Endothelial cell of umbilical vein (primary cell): ENCODE measurements at regions not wholly inside any gene's neighbourhood (a gene's known extent, or its start where the extent isn't known, plus 50 kb on each side); places are given as distances from the start of the nearest gene placed in this dataset.

Experiments
- BruUV-seq: library from RNA; stranded (reverse); fragments of 400-500 nt; replicated peaks from 2 replicates; lab custom pipeline; 2021; lab: Mats Ljungman, UMichigan
- CTCF ChIA-PET: fragments of 300-600, 350-600 bp; sonication (Branson Sonifier 250); formaldehyde crosslinking; loops from one replicate; lab custom pipeline; 2021; ENCODE audit warnings: antibody characterized with exemption, inconsistent platforms; lab: Charles Lee
- POLR2A ChIA-PET: fragments of 300-600, 350-600 bp; sonication (Branson Sonifier 250); formaldehyde crosslinking; loops from one replicate; lab custom pipeline; 2021; ENCODE audit warnings: antibody characterized with exemption, inconsistent platforms; lab: Charles Lee
- DNase-seq: peaks from one replicate; pipeline ENCODE4 v3.0.0-alpha.2; 2011; ENCODE audit warnings: low read depth, low spot score
- FAIRE-seq: peaks from 2 replicates; lab custom pipeline; 2011; peaks lifted over from hg19 to GRCh38; lab: Jason Lieb, UNC
- H2AFZ ChIP-seq: 2 replicates; pipeline ENCODE4 v1.6.0; 2012; ENCODE audit warnings: low read depth, low read length, control low read depth, inconsistent platforms
- H3K27ac ChIP-seq: 2 replicates; pipeline ENCODE4 v1.5.1; 2011; ENCODE audit warnings: low read depth, mild to moderate bottlenecking, control low read depth, low read length, moderate library complexity; ENCODE audit not compliant: insufficient read depth
- H3K27me3 ChIP-seq, 2 experiments: 2 replicates each; pipeline versions ENCODE4 v1.6.0 to v1.6.1; 2011; ENCODE audit warnings: low read length in 2 of 2, mixed read lengths in 1 of 2; ENCODE audit not compliant: control insufficient read depth in 2 of 2, insufficient read depth in 2 of 2
- H3K36me3 ChIP-seq, 2 experiments: 2 replicates in 1 of 2; 3 replicates in 1 of 2; pipeline ENCODE4 v1.5.1; 2011; ENCODE audit warnings: low read length in 2 of 2, mild to moderate bottlenecking in 1 of 2, moderate library complexity in 1 of 2; ENCODE audit not compliant: control insufficient read depth in 2 of 2, insufficient read depth in 2 of 2; ENCODE audit errors: extremely low read depth in 1 of 2
- H3K4me1 ChIP-seq: 3 replicates; pipeline ENCODE4 v1.5.1; 2011; ENCODE audit warnings: mild to moderate bottlenecking, low read length; ENCODE audit not compliant: control insufficient read depth, insufficient read depth; ENCODE audit errors: extremely low read depth
- H3K4me2 ChIP-seq: 2 replicates; pipeline ENCODE4 v1.6.1; 2011; ENCODE audit warnings: low read length, control low read depth, mixed read lengths; ENCODE audit not compliant: insufficient read depth
- H3K4me3 ChIP-seq, 3 experiments: fragments of 200-600 bp in 1 of 3; sonication (generic), shearing (Covaris generic) in 1 of 3; replicated peaks in 1 of 3; 2 replicates each; pipeline ENCODE4 v1.5.1; 2011 to 2016; ENCODE audit warnings: control low read depth in 3 of 3, low read length in 3 of 3, mild to moderate bottlenecking in 2 of 3, inconsistent platforms in 1 of 3, low read depth in 1 of 3, moderate library complexity in 1 of 3; ENCODE audit not compliant: insufficient read depth in 1 of 3
- H3K79me2 ChIP-seq: 2 replicates; pipeline ENCODE4 v1.6.0; 2012; ENCODE audit warnings: low read length, inconsistent platforms; ENCODE audit not compliant: control insufficient read depth, insufficient read depth
- H3K9ac ChIP-seq: replicated peaks from 2 replicates; pipeline ENCODE3; 2011; ENCODE audit warnings: low read length, control low read depth; ENCODE audit not compliant: insufficient read depth; ENCODE audit errors: extremely low read depth
- H3K9me1 ChIP-seq: replicated peaks from 3 replicates; pipeline ENCODE4 v1.6.0; 2011; ENCODE audit warnings: mild to moderate bottlenecking, low read length; ENCODE audit not compliant: control insufficient read depth, insufficient read depth; ENCODE audit errors: extremely low read depth
- H3K9me3 ChIP-seq: replicated peaks from 2 replicates; pipeline ENCODE4 v1.5.1; 2012; ENCODE audit warnings: low read length, inconsistent platforms; ENCODE audit not compliant: control insufficient read depth, insufficient read depth
- H4K20me1 ChIP-seq: replicated peaks from 2 replicates; pipeline ENCODE3; 2011; ENCODE audit warnings: mild to moderate bottlenecking, low read length; ENCODE audit not compliant: control insufficient read depth, insufficient read depth; ENCODE audit errors: extremely low read depth
- EZH2 ChIP-seq: IDR thresholded peaks from 2 replicates; pipeline ENCODE4 v1.6.1; 2012; ENCODE audit warnings: borderline replicate concordance, low read depth, mild to moderate bottlenecking, moderate library complexity, low read length, inconsistent platforms; ENCODE audit not compliant: severe bottlenecking
- FOS ChIP-seq: IDR thresholded peaks from 2 replicates; pipeline ENCODE4 v1.6.1; 2011; ENCODE audit warnings: mild to moderate bottlenecking, low read length, moderate library complexity, borderline replicate concordance; ENCODE audit not compliant: insufficient read depth
- GATA2 ChIP-seq: IDR thresholded peaks from 2 replicates; pipeline ENCODE4 v1.7.0; 2011; ENCODE audit warnings: low read depth, mild to moderate bottlenecking, moderate library complexity, mixed read lengths, low read length; ENCODE audit not compliant: insufficient read length, insufficient read depth
- JUN ChIP-seq: IDR thresholded peaks from 2 replicates; pipeline ENCODE4 v1.6.1; 2011; ENCODE audit warnings: borderline replicate concordance, low read depth; ENCODE audit not compliant: insufficient read length, insufficient read depth
- MYC ChIP-seq: IDR thresholded peaks from one replicate; pipeline ENCODE4 v1.6.1; 2011; ENCODE audit warnings: mild to moderate bottlenecking, low read depth, low read length
- POLR2A ChIP-seq: IDR thresholded peaks from 2 replicates; pipeline ENCODE4 v1.6.1; 2012; ENCODE audit warnings: low read depth, mild to moderate bottlenecking, control low read depth, low read length
- POLR2AphosphoS5 ChIP-seq: IDR thresholded peaks from 2 replicates; pipeline ENCODE4 v1.6.1; 2012; ENCODE audit warnings: low read depth, mild to moderate bottlenecking, control low read depth, low read length, moderate library complexity; ENCODE audit not compliant: insufficient read depth
- dilution Hi-C: fragments of 300-500 bp; cut with MboI; formaldehyde crosslinking; loops from one replicate; pipeline ENCODE4 v1.15.0; 2019; ENCODE audit warnings: low sequenced_read_pairs; ENCODE audit not compliant: extremely low pct_ligation_motif_present
- intact Hi-C: fragments of 100-400 bp; cut with micrococcal nuclease; formaldehyde crosslinking; loops from one replicate; pipeline ENCODE4 v1.10.0; 2022
- TF ChIP-seq, protein P1 (sequence below), 2 donors: IDR thresholded peaks; 1 replicate in 1 of 2; 2 replicates in 1 of 2; pipeline ENCODE4 v1.5.1; 2011; ENCODE audit warnings: low read length in 2 of 2, mild to moderate bottlenecking in 2 of 2, moderate library complexity in 2 of 2, control low read depth in 1 of 2, inconsistent platforms in 1 of 2, low read depth in 1 of 2; ENCODE audit not compliant: insufficient read depth in 1 of 2; ENCODE audit errors: extremely low read depth in 1 of 2
- TF ChIP-seq, protein P2 (sequence below): IDR thresholded peaks from 2 replicates; pipeline ENCODE4 v1.6.1; 2011; ENCODE audit not compliant: insufficient read depth, insufficient read length

DNA sequence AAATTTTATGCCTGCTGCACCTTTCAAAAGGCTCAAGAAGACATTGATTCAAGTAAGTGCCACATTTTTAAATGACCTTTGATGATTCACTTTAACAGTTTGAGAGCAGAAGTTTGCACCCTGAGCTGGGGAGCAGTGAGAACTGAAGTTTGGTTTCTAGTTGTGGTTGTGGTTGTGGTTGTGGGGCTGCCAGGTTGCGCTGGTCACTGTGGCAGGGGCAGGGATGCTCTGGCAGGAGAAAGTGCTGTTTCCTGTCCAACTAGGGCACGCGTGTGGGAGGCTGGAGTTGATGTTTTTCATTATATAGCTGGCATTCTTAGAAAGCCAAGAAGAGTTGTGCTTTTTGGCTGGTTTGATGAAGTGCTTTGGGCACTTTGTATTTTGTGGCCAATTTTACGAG lies 339.7 kb upstream of the NR2F2 start:
- ChIA-PET POLR2A (no interaction called here), CTCF (no interaction called here)
- DNase-seq (no peak), FAIRE-seq (no peak)
- Histone ChIP-seq H3K27me3 (no peaks in the 10 kb centered on the region), H4K20me1 (no peaks in the 10 kb centered on the region), H3K36me3 (no peaks in the 10 kb centered on the region), H3K79me2 (no peaks in the 10 kb centered on the region), H3K9me3 (no peaks in the 10 kb centered on the region), H3K4me2 (no peak overlapping the region), H3K27ac (no peak overlapping the region), H3K9me1 (no peaks in the 10 kb centered on the region), H3K4me1 (no peaks in the 10 kb centered on the region), H2AFZ (no peak overlapping the region), H3K9ac (no peak overlapping the region), H3K4me3 (no peak overlapping the region)
- TF ChIP-seq FOS (no peak), EZH2 (no peak), POLR2AphosphoS5 (no peak), GATA2 (no peak), MYC (no peak), POLR2A (no peak), JUN (no peak)
- TF ChIP-seq, protein P1, sequence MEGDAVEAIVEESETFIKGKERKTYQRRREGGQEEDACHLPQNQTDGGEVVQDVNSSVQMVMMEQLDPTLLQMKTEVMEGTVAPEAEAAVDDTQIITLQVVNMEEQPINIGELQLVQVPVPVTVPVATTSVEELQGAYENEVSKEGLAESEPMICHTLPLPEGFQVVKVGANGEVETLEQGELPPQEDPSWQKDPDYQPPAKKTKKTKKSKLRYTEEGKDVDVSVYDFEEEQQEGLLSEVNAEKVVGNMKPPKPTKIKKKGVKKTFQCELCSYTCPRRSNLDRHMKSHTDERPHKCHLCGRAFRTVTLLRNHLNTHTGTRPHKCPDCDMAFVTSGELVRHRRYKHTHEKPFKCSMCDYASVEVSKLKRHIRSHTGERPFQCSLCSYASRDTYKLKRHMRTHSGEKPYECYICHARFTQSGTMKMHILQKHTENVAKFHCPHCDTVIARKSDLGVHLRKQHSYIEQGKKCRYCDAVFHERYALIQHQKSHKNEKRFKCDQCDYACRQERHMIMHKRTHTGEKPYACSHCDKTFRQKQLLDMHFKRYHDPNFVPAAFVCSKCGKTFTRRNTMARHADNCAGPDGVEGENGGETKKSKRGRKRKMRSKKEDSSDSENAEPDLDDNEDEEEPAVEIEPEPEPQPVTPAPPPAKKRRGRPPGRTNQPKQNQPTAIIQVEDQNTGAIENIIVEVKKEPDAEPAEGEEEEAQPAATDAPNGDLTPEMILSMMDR (IDR thresholded peaks at IDR 0.05; ENCODE audit: extremely low read depth in 1 of 2, insufficient read depth in 1 of 2, low read depth in 1 of 2, low read length in 2 of 2) = no peak
- TF ChIP-seq, protein P2, sequence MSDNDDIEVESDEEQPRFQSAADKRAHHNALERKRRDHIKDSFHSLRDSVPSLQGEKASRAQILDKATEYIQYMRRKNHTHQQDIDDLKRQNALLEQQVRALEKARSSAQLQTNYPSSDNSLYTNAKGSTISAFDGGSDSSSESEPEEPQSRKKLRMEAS = no peak
- intact Hi-C loops = no loop called here
- BruUV-seq = no TSS peak
- dilution Hi-C loops = no loop called here
